LNCAP (cell line): ENCODE measurements at regions not wholly inside any gene's neighbourhood (a gene's known extent, or its start where the extent isn't known, plus 50 kb on each side); places are given as distances from the start of the nearest gene placed in this dataset.
A peak's percentile ranks its signal among the peaks of the same experiment; 100 is the strongest.

Experiments used
- CTCF ChIP-seq: fragments of 450-650 bp; IDR thresholded peaks from 2 replicates; pipeline ENCODE4 v1.5.1; 2017; ENCODE audit warnings: mild to moderate bottlenecking

- peak; percentile 32; the same call in 1 of the 2 replicates for TF ChIP-seq CTCF
Observed at GRCh38 chr11:95545116-95545875, 244.3 kb downstream of the FAM76B start.

GRCh38 chr11:95544095-95544856 lies 245.3 kb downstream of the FAM76B start:
- TF ChIP-seq CTCF = no peak

- no peak for TF ChIP-seq CTCF
Observed at GRCh38 chr11:95542868-95543551, 246.6 kb downstream of the FAM76B start.

GRCh38 chr11:95541715-95542114 lies 247.9 kb downstream of the FAM76B start:
- TF ChIP-seq CTCF = no peak

GRCh38 chr11:95536047-95536690 lies 253.4 kb downstream of the FAM76B start:
- no peak for TF ChIP-seq CTCF

- TF ChIP-seq CTCF = no peak
Observed at GRCh38 chr11:95534809-95535208, 254.8 kb downstream of the FAM76B start.

GRCh38 chr11:95534226-95534625 lies 255.4 kb downstream of the FAM76B start:
- TF ChIP-seq CTCF = no peak
